Body of pancreas (tissue), 4 donors: ENCODE measurements at regions not wholly inside any gene's neighbourhood (a gene's known extent, or its start where the extent isn't known, plus 50 kb on each side); places are given as distances from the start of the nearest gene placed in this dataset.
"Not testable (repeated sequence)": the region's sequence is repeated elsewhere in the genome, so short reads cannot be mapped to it uniquely, and the experiment has no call there.

ENCODE experiments used
- ATAC-seq: fragments of 150-250 bp; one replicate; pipeline ENCODE4 v1.9.1; 2016
- DNase-seq, 4 donors: peaks; one replicate each; pipeline ENCODE4 v3.0.0-alpha.2; 2019
- H3K27ac ChIP-seq, 4 donors: fragments of 200-600 bp; sonication (generic); 1 replicate in 3 of 4; 2 replicates in 1 of 4; pipeline versions ENCODE4 v1.5.1 to v1.6.1; 2016 to 2019; ENCODE audit warnings: mild to moderate bottlenecking in 1 of 4, mixed read lengths in 1 of 4, moderate library complexity in 1 of 4
- H3K27me3 ChIP-seq, 2 donors: fragments of 200-600 bp; sonication (generic); one replicate each; pipeline ENCODE4 v1.6.0; 2016; ENCODE audit warnings: mild to moderate bottlenecking in 1 of 2
- H3K36me3 ChIP-seq, 2 donors: fragments of 200-600 bp; sonication (generic); replicated peaks in 1 of 2; 2 replicates each; pipeline ENCODE4 v1.5.1; 2016; ENCODE audit warnings: low read depth in 2 of 2; ENCODE audit not compliant: insufficient read depth in 1 of 2
- H3K4me1 ChIP-seq: fragments of 200-600 bp; sonication (generic); one replicate; pipeline ENCODE4 v1.6.0; 2016
- H3K4me3 ChIP-seq, 2 donors: fragments of 200-600 bp; sonication (generic); 1 replicate in 1 of 2; 2 replicates in 1 of 2; pipeline ENCODE4 v1.5.1; 2016 to 2019
- H3K9me3 ChIP-seq, 3 donors: fragments of 200-600 bp; sonication (generic); 1 replicate in 2 of 3; 2 replicates in 1 of 3; pipeline ENCODE4 v1.5.1; 2016
- POLR2A ChIP-seq, 3 donors: fragments of 450-650 bp; IDR thresholded peaks; one replicate each; pipeline ENCODE4 v1.6.1; 2016; ENCODE audit warnings: antibody characterized with exemption in 3 of 3, mild to moderate bottlenecking in 2 of 3
- WGBS, 2 donors: methylation state at CpG; one replicate each; pipeline ENCODE4 v1.1.5; 2017; 5-methylcytosine and 5-hydroxymethylcytosine counted together
- intact Hi-C: fragments of 100-400 bp; cut with DNase I; formaldehyde crosslinking; loops from one replicate; pipeline ENCODE4 v1.15.1; 2023
- TF ChIP-seq, protein P1 (sequence below), 7 experiments: fragments of 450-650 bp in 4 of 7; fragments of 200-600 bp in 3 of 7; sonication (generic) in 3 of 7; IDR thresholded peaks; one replicate each; pipeline ENCODE4 v1.5.1; 2016 to 2019; ENCODE audit warnings: antibody characterized with exemption in 7 of 7

DNA sequence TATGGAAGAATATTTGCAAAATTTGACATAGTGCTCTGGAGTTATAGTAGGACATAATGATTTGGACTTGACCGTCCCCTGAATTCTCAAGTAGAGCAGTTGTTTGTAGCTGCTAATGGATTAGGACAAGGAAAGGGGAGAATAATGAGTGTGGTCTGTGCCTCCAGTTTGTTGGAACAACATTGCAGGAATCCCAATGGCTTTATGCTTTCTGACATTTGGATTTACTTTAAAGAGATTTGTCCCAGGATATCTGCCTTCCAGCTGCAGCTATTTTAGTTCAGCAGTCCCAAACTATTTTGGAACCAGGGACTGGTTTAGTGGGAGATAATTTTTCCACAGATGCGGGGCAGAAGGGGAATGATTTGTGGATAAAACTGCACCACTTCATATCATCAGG is 648.2 kb downstream of the SLCO4C1 start:
- no peak for ATAC-seq
- WGBS, 2 donors = 72 to 79% methylated on average over 2 of the region's 2 CpGs
- DNase-seq = no peak
- no peaks in the 10 kb centered on the region for H3K4me1 ChIP-seq
- no peaks in the 10 kb centered on the region for H3K27me3 ChIP-seq
- no peak for TF ChIP-seq POLR2A (IDR thresholded peaks at IDR 0.05)
- TF ChIP-seq, protein P1, sequence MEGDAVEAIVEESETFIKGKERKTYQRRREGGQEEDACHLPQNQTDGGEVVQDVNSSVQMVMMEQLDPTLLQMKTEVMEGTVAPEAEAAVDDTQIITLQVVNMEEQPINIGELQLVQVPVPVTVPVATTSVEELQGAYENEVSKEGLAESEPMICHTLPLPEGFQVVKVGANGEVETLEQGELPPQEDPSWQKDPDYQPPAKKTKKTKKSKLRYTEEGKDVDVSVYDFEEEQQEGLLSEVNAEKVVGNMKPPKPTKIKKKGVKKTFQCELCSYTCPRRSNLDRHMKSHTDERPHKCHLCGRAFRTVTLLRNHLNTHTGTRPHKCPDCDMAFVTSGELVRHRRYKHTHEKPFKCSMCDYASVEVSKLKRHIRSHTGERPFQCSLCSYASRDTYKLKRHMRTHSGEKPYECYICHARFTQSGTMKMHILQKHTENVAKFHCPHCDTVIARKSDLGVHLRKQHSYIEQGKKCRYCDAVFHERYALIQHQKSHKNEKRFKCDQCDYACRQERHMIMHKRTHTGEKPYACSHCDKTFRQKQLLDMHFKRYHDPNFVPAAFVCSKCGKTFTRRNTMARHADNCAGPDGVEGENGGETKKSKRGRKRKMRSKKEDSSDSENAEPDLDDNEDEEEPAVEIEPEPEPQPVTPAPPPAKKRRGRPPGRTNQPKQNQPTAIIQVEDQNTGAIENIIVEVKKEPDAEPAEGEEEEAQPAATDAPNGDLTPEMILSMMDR (IDR thresholded peaks at IDR 0.05) = no peak
- no peak overlapping the region for H3K4me3 ChIP-seq
- intact Hi-C loops = no loop called here
- H3K27ac ChIP-seq = no peak overlapping the region
- H3K36me3 ChIP-seq = no peaks in the 10 kb centered on the region
- H3K9me3 ChIP-seq = no peaks in the 10 kb centered on the region

DNA sequence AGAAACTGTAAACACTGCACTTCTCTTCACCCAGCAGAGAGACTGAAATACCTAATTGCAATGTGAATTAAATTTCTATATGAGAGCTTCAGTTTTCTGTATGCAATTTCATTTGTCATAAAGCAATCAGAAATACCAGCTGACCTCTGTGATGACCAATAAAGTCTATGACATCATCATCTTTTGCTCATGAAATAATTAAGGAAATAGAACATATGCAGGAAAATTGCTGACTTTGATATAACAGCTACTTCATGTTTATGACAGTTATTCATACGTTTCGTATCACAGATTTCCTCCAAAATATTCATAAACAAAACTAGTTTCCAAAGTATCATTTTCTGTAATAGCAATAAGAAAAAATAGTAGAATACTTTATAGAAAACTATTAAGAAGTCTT is 652.3 kb downstream of the SLCO4C1 start:
- intact Hi-C loops = no loop called here
- TF ChIP-seq, protein P1 (IDR thresholded peaks at IDR 0.05) = no peak
- no peak for TF ChIP-seq POLR2A (IDR thresholded peaks at IDR 0.05)
- ATAC-seq = no peak

DNA sequence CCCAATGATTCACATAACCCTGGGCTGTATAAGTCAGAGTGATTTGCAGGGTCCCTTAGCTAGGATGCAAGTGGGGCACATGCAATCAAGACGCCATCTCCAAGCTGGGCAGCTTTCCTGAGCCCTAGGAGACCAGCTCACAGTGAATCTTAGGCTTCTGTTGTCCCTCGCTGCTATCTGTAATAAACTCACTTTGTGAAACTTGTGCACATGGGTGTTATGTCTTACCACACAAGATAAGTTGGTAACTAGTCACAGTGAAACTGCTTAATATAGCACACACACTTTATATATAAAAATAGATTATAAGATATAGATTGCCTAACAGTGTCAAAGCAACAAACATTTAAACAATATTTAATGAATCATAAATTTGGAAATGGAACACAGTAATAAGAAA is 658.5 kb downstream of the SLCO4C1 start:
- H3K27me3 ChIP-seq = no peaks in the 10 kb centered on the region
- no peak overlapping the region for H3K27ac ChIP-seq
- no peak for TF ChIP-seq POLR2A (IDR thresholded peaks at IDR 0.05)
- TF ChIP-seq, protein P1 (IDR thresholded peaks at IDR 0.05) = no peak
- ATAC-seq (no peak), DNase-seq (no peak)
- 60 to 78% methylated on average over 2 of the region's 2 CpGs for WGBS, 2 donors
- intact Hi-C loops = no loop called here
- H3K9me3 ChIP-seq = no peaks in the 10 kb centered on the region
- no peaks in the 10 kb centered on the region for H3K4me1 ChIP-seq
- no peaks in the 10 kb centered on the region for H3K36me3 ChIP-seq
- no peak overlapping the region for H3K4me3 ChIP-seq

More for the DNA sequence above, 652.3 kb downstream of the SLCO4C1 start:
- no peak overlapping the region for H3K4me3 ChIP-seq
- WGBS, 2 donors = 78 to 80% methylated on average over 2 of the region's 2 CpGs
- no peaks in the 10 kb centered on the region for H3K36me3 ChIP-seq
- H3K4me1 ChIP-seq = no peaks in the 10 kb centered on the region
- no peak for DNase-seq
- H3K27ac ChIP-seq = no peak overlapping the region
- no peaks in the 10 kb centered on the region for H3K9me3 ChIP-seq
- no peaks in the 10 kb centered on the region for H3K27me3 ChIP-seq

GRCh38 chr5:101627770-101628169 is 668.3 kb downstream of the SLCO4C1 start:
- intact Hi-C loops, ATAC-seq: not testable (repeated sequence)
- WGBS, 2 donors = 37 to 39% methylated on average over 2 of the region's 2 CpGs

DNA sequence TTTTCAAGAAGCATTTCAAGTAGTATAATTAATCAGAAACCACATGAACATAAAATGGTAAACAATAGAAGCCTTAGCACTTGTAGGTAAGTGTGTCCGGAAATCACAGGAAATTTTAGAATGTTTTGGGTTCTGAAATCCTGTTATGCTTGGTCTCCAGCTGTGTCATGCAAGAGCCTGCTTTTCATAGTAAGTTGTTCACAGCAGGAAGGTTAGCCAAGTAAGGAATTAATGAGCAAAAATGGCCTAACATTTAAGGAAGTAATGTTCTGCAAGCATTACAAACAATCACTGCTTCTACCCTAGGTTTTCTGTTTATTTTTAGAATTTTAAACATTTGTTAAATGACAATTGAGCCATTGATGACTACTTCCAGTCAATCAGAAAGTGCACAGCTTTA is 669.5 kb downstream of the SLCO4C1 start:
- intact Hi-C loops = no loop called here

More at GRCh38 chr5:101627770-101628169, 668.3 kb downstream of the SLCO4C1 start:
- H3K27ac ChIP-seq, H3K4me3 ChIP-seq, DNase-seq, H3K9me3 ChIP-seq, H3K27me3 ChIP-seq, H3K36me3 ChIP-seq, H3K4me1 ChIP-seq: not testable (repeated sequence)

More for the DNA sequence above, 669.5 kb downstream of the SLCO4C1 start:
- no peak overlapping the region for H3K27ac ChIP-seq
- ATAC-seq (no peak), DNase-seq (no peak)
- WGBS, 2 donors = 64 to 74% methylated on average over 1 of the region's 1 CpG
- H3K9me3 ChIP-seq = no peaks in the 10 kb centered on the region
- no peaks in the 10 kb centered on the region for H3K27me3 ChIP-seq
- no peaks in the 10 kb centered on the region for H3K36me3 ChIP-seq
- H3K4me3 ChIP-seq = no peak overlapping the region
- TF ChIP-seq POLR2A (IDR thresholded peaks at IDR 0.05) = no peak
- TF ChIP-seq, protein P1 (IDR thresholded peaks at IDR 0.05) = no peak
- no peaks in the 10 kb centered on the region for H3K4me1 ChIP-seq
